A673 (cell line): ENCODE measurements at regions not wholly inside any gene's neighbourhood (a gene's known extent, or its start where the extent isn't known, plus 50 kb on each side); places are given as distances from the start of the nearest gene placed in this dataset.

ENCODE experiments used
- BruUV-seq: library from RNA; stranded (reverse); fragments of 400-500 nt; replicated peaks from 2 replicates; lab custom pipeline; 2021; lab: Mats Ljungman, UMichigan
- CTCF ChIA-PET: fragments of 300-600 bp; sonication (Branson Sonifier 250); formaldehyde crosslinking; loops from one replicate; lab custom pipeline; 2022; ENCODE audit warnings: antibody characterized with exemption; lab: Charles Lee
- POLR2A ChIA-PET: fragments of 300-600 bp; sonication (Branson Sonifier 250); formaldehyde crosslinking; loops from one replicate; lab custom pipeline; 2022; ENCODE audit warnings: antibody characterized with exemption; ENCODE audit not compliant: low non-redundant PET; lab: Charles Lee
- DNase-seq: peaks from one replicate; pipeline ENCODE4 v3.0.0-alpha.2; 2015; ENCODE audit warnings: low spot score
- H3K27ac ChIP-seq: fragments of 200-600 bp; sonication (generic); 2 replicates; pipeline ENCODE4 v1.5.1; 2016; ENCODE audit warnings: mixed run types, low read depth, mild to moderate bottlenecking, mixed read lengths, antibody characterized with exemption, low read length; ENCODE audit not compliant: poor library complexity, severe bottlenecking
- H3K27me3 ChIP-seq: fragments of 200-600 bp; sonication (generic); replicated peaks from 2 replicates; pipeline ENCODE4 v1.6.1; 2017; ENCODE audit warnings: mixed run types, low read depth, mild to moderate bottlenecking, mixed read lengths, antibody characterized with exemption, low read length; ENCODE audit not compliant: insufficient read depth, poor library complexity
- H3K36me3 ChIP-seq: fragments of 200-600 bp; sonication (generic); 2 replicates; pipeline ENCODE4 v1.6.1; 2016; ENCODE audit warnings: mixed run types, mild to moderate bottlenecking, mixed read lengths, antibody characterized with exemption, low read length; ENCODE audit not compliant: insufficient read depth, poor library complexity, severe bottlenecking
- H3K4me1 ChIP-seq: fragments of 200-600 bp; sonication (generic); 2 replicates; pipeline ENCODE4 v1.6.1; 2017; ENCODE audit warnings: mixed run types, mild to moderate bottlenecking, mixed read lengths, antibody characterized with exemption, low read length; ENCODE audit not compliant: insufficient read depth, poor library complexity, severe bottlenecking
- H3K4me3 ChIP-seq: fragments of 200-600 bp; sonication (generic); 2 replicates; pipeline ENCODE4 v1.5.1; 2016; ENCODE audit warnings: low read depth, mixed run types, mild to moderate bottlenecking, mixed read lengths, low read length; ENCODE audit not compliant: poor library complexity, severe bottlenecking
- H3K9me3 ChIP-seq: fragments of 200-600 bp; sonication (generic); 2 replicates; pipeline ENCODE4 v1.6.1; 2016; ENCODE audit warnings: mixed run types, low read depth, mild to moderate bottlenecking, mixed read lengths, antibody characterized with exemption, low read length; ENCODE audit not compliant: poor library complexity, severe bottlenecking
- CTCF ChIP-seq: fragments of 300-800, 200-600 bp; sonication (generic); conservative IDR thresholded peaks from 2 replicates; pipeline ENCODE4 v1.5.1; 2017; ENCODE audit warnings: low read depth, mild to moderate bottlenecking, antibody characterized with exemption, low read length, moderate library complexity, mixed read lengths
- EZH2 ChIP-seq: fragments of 200-600 bp; sonication (generic); IDR thresholded peaks from 2 replicates; pipeline ENCODE4 v1.6.1; 2017; ENCODE audit warnings: borderline replicate concordance, low read depth, mild to moderate bottlenecking, mixed read lengths, antibody characterized with exemption, low read length; ENCODE audit not compliant: poor library complexity, severe bottlenecking
- intact Hi-C: fragments of 100-400 bp; cut with micrococcal nuclease; formaldehyde crosslinking; loops from one replicate; pipeline ENCODE4 v1.10.0; 2022; ENCODE audit not compliant: unreplicated experiment

GRCh38 chr12:23426328-23426727 lies 523.1 kb downstream of the SOX5 start:
- Histone ChIP-seq H3K9me3 (no peaks in the 10 kb centered on the region), H3K4me1 (no peaks in the 10 kb centered on the region), H3K27me3 (no peaks in the 10 kb centered on the region), H3K27ac (no peak overlapping the region), H3K36me3 (no peaks in the 10 kb centered on the region), H3K4me3 (no peak overlapping the region)
- DNase-seq, result no peak
- POLR2A ChIA-PET, result no interaction called here
- CTCF ChIA-PET, result no interaction called here
- no TSS peak for BruUV-seq
- intact Hi-C loops, result no loop called here
- no peak for TF ChIP-seq CTCF
- TF ChIP-seq EZH2, result no peak

GRCh38 chr12:23428758-23429157 lies 520.7 kb downstream of the SOX5 start:
- BruUV-seq, result no TSS peak
- intact Hi-C loops, result no loop called here
- CTCF ChIA-PET, result interaction anchor here (0.6 kb wide), 1 partner anchor 124 kb away, joined by 4 read pairs; no protein-coding TSS in a partner anchor
- POLR2A ChIA-PET, result no interaction called here
- DNase-seq, result no peak
- no peak overlapping the region for H3K4me3 ChIP-seq
- no peaks in the 10 kb centered on the region for H3K4me1 ChIP-seq
- TF ChIP-seq EZH2 (no peak), CTCF (no peak)
- H3K27ac ChIP-seq, result no peak overlapping the region
- no peaks in the 10 kb centered on the region for H3K27me3 ChIP-seq
- no peaks in the 10 kb centered on the region for H3K36me3 ChIP-seq
- H3K9me3 ChIP-seq, result no peaks in the 10 kb centered on the region

- POLR2A ChIA-PET, result no interaction called here
- no peaks in the 10 kb centered on the region for H3K4me1 ChIP-seq
- BruUV-seq, result no TSS peak
- H3K27ac ChIP-seq, result no peak overlapping the region
- H3K27me3 ChIP-seq, result no peaks in the 10 kb centered on the region
- no peaks in the 10 kb centered on the region for H3K36me3 ChIP-seq
- CTCF ChIA-PET, result no interaction called here
- intact Hi-C loops, result no loop called here
- H3K9me3 ChIP-seq, result no peaks in the 10 kb centered on the region
- DNase-seq, result no peak
- H3K4me3 ChIP-seq, result no peak overlapping the region
- no peak for TF ChIP-seq EZH2
- no peak for TF ChIP-seq CTCF
These were observed 518.5 kb downstream of the SOX5 start for GRCh38 chr12:23431006-23431405.
